B cell (primary cell): ENCODE measurements at regions not wholly inside any gene's neighbourhood (a gene's known extent, or its start where the extent isn't known, plus 50 kb on each side); places are given as distances from the start of the nearest gene placed in this dataset.

Experiments used
- ATAC-seq: fragments of 200-7000 bp; cut with Tn5 transposase; one replicate; pipeline ENCODE4 v1.10.0; 2021; ENCODE audit warnings: low read depth, mild to moderate bottlenecking, moderate number of reproducible peaks, moderate library complexity
- CTCF ChIA-PET: fragments of 350-600 bp; sonication (Branson Sonifier 250); formaldehyde crosslinking; loops from one replicate; lab custom pipeline; 2021; ENCODE audit warnings: antibody characterized with exemption, inconsistent platforms; lab: Charles Lee
- POLR2A ChIA-PET: fragments of 350-600 bp; sonication (Branson Sonifier 250); formaldehyde crosslinking; loops from one replicate; lab custom pipeline; 2021; ENCODE audit warnings: antibody characterized with exemption; lab: Charles Lee
- DNase-seq: peaks from one replicate; pipeline ENCODE4 v3.0.0; 2013
- H2AFZ ChIP-seq: 2 replicates; pipeline ENCODE4 v1.6.1; 2012; ENCODE audit warnings: mild to moderate bottlenecking, low read depth, low read length; ENCODE audit not compliant: insufficient read depth, poor library complexity, severe bottlenecking
- H3K27ac ChIP-seq, 2 donors: 1 replicate in 1 of 2; 2 replicates in 1 of 2; pipeline ENCODE4 v1.5.1; 2012 to 2013; ENCODE audit warnings: low read length in 2 of 2, mild to moderate bottlenecking in 2 of 2, moderate library complexity in 1 of 2
- H3K27me3 ChIP-seq, 4 experiments: fragments of 200-600 bp in 1 of 4; sonication (generic) in 1 of 4; replicated peaks in 1 of 4; 1 replicate in 2 of 4; 2 replicates in 2 of 4; pipeline versions ENCODE4 v1.6.1 to v1.7.0; 2013 to 2016; ENCODE audit warnings: low read length in 3 of 4, mild to moderate bottlenecking in 2 of 4, mixed read lengths in 1 of 4, moderate library complexity in 1 of 4; ENCODE audit not compliant: insufficient read depth in 4 of 4, control insufficient read depth in 3 of 4; ENCODE audit errors: control extremely low read depth in 1 of 4
- H3K36me3 ChIP-seq, 2 experiments: replicated peaks in 1 of 2; 1 replicate in 1 of 2; 2 replicates in 1 of 2; pipeline versions ENCODE4 v1.6.1 to v1.7.1; 2013; ENCODE audit warnings: low read length in 1 of 2; ENCODE audit not compliant: insufficient read depth in 2 of 2, control insufficient read depth in 1 of 2; ENCODE audit errors: control extremely low read depth in 1 of 2, extremely low read depth in 1 of 2
- H3K4me1 ChIP-seq, 2 donors: fragments of 200-600 bp in 1 of 2; sonication (generic) in 1 of 2; 1 replicate in 1 of 2; 2 replicates in 1 of 2; pipeline versions ENCODE4 v1.5.1 to v1.6.1; 2013 to 2017; ENCODE audit warnings: low read length in 2 of 2; ENCODE audit not compliant: control insufficient read depth in 2 of 2, insufficient read depth in 2 of 2
- H3K4me2 ChIP-seq: replicated peaks from 2 replicates; pipeline ENCODE3; 2012; ENCODE audit warnings: mild to moderate bottlenecking, low read depth, low read length; ENCODE audit not compliant: poor library complexity, severe bottlenecking
- H3K4me3 ChIP-seq, 5 experiments: fragments of 200-600 bp in 1 of 5; sonication (generic) in 1 of 5; 1 replicate in 3 of 5; 2 replicates in 2 of 5; pipeline versions ENCODE4 v1.5.1 to v1.7.0; 2011 to 2016; ENCODE audit warnings: low read length in 4 of 5, mild to moderate bottlenecking in 4 of 5, low read depth in 2 of 5, control low read depth in 1 of 5, moderate library complexity in 1 of 5; ENCODE audit not compliant: insufficient read depth in 1 of 5; ENCODE audit errors: control extremely low read depth in 1 of 5, extremely low read depth in 1 of 5
- H3K79me2 ChIP-seq: fragments of 200-600 bp; sonication (generic); one replicate; pipeline ENCODE4 v1.6.0; 2016; ENCODE audit warnings: low read length; ENCODE audit not compliant: control insufficient read depth, insufficient read depth
- H3K9ac ChIP-seq: fragments of 200-600 bp; sonication (generic); 2 replicates; pipeline ENCODE4 v1.6.1; 2017; ENCODE audit warnings: mild to moderate bottlenecking, low read length, moderate library complexity
- H3K9me3 ChIP-seq, 3 donors: one replicate each; pipeline versions ENCODE4 v1.6.1 to v1.7.1; 2013; ENCODE audit warnings: low read length in 2 of 3; ENCODE audit not compliant: control insufficient read depth in 2 of 3, insufficient read depth in 1 of 3; ENCODE audit errors: control extremely low read depth in 1 of 3
- H4K20me1 ChIP-seq: 2 replicates; pipeline ENCODE4 v1.6.0; 2012; ENCODE audit warnings: mild to moderate bottlenecking, low read length; ENCODE audit not compliant: insufficient read depth, control insufficient read depth, poor library complexity, severe bottlenecking
- H3K27ac Mint-ChIP-seq: one replicate; pipeline ENCODE4 v1.8.0; 2021; ENCODE audit warnings: mixed read lengths
- H3K27me3 Mint-ChIP-seq: one replicate; pipeline ENCODE4 v1.8.0; 2021; ENCODE audit warnings: mixed read lengths
- H3K4me1 Mint-ChIP-seq: one replicate; pipeline ENCODE4 v1.8.0; 2021; ENCODE audit warnings: mixed read lengths
- H3K4me3 Mint-ChIP-seq: one replicate; pipeline ENCODE4 v1.8.0; 2021; ENCODE audit warnings: mixed read lengths
- H3K9me3 Mint-ChIP-seq: one replicate; pipeline ENCODE4 v1.8.0; 2022; ENCODE audit warnings: mixed read lengths; ENCODE audit not compliant: insufficient read depth
- CTCF ChIP-seq: fragments of 200-600 bp; IDR thresholded peaks from one replicate; pipeline ENCODE4 v1.8.0; 2022; ENCODE audit warnings: antibody characterized with exemption, mild to moderate bottlenecking
- EZH2 ChIP-seq: IDR thresholded peaks from 2 replicates; pipeline ENCODE4 v1.6.1; 2012; ENCODE audit warnings: borderline replicate concordance, low read depth, mild to moderate bottlenecking, moderate library complexity, low read length; ENCODE audit not compliant: insufficient read depth, poor library complexity, severe bottlenecking
- WGBS: methylation state at CpG from one replicate; pipeline ENCODE4 v1.1.5; 2013; ENCODE audit warnings: missing lambda C conversion rate; ENCODE audit not compliant: insufficient coverage; 5-methylcytosine and 5-hydroxymethylcytosine counted together
- intact Hi-C: fragments of 100-400 bp; cut with micrococcal nuclease; formaldehyde crosslinking; loops from one replicate; pipeline ENCODE4 v1.10.0; 2022

- no peak for ATAC-seq
- no CpG with 5 or more reads among the region's 2 CpGs for WGBS
- POLR2A ChIA-PET, result no interaction called here
- H3K4me3 Mint-ChIP-seq, result no peak overlapping the region
- TF ChIP-seq CTCF (no peak), EZH2 (no peak)
- Histone ChIP-seq H3K36me3 (no peaks in the 10 kb centered on the region), H2AFZ (no peak overlapping the region), H3K27ac (no peak overlapping the region), H3K79me2 (no peaks in the 10 kb centered on the region), H3K9ac (no peak overlapping the region), H3K4me3 (no peak overlapping the region), H3K9me3 (no peaks in the 10 kb centered on the region), H3K4me2 (no peak overlapping the region), H3K27me3 (no peaks in the 10 kb centered on the region), H3K4me1 (no peaks in the 10 kb centered on the region), H4K20me1 (no peaks in the 10 kb centered on the region)
- no peaks in the 10 kb centered on the region for H3K27me3 Mint-ChIP-seq
- H3K27ac Mint-ChIP-seq, result no peak overlapping the region
- no peaks in the 10 kb centered on the region for H3K9me3 Mint-ChIP-seq
- DNase-seq, result no peak
- intact Hi-C loops, result no loop called here
- H3K4me1 Mint-ChIP-seq, result no peaks in the 10 kb centered on the region
- CTCF ChIA-PET, result no interaction called here
These were observed 213.5 kb downstream of the PIK3C3 start for GRCh38 chr18:42168487-42168886.

- ATAC-seq (no peak), DNase-seq (no peak)
- Mint-ChIP-seq H3K27me3 (no peaks in the 10 kb centered on the region), H3K9me3 (no peaks in the 10 kb centered on the region), H3K4me1 (no peaks in the 10 kb centered on the region), H3K4me3 (no peak overlapping the region), H3K27ac (no peak overlapping the region)
- H2AFZ ChIP-seq, result no peak overlapping the region
- CTCF ChIA-PET, result no interaction called here
- no peaks in the 10 kb centered on the region for H3K27me3 ChIP-seq
- H3K4me1 ChIP-seq, result no peaks in the 10 kb centered on the region
- TF ChIP-seq EZH2, result no peak
- no peak for TF ChIP-seq CTCF
- H3K9me3 ChIP-seq, result no peaks in the 10 kb centered on the region
- intact Hi-C loops, result no loop called here
- no peaks in the 10 kb centered on the region for H3K79me2 ChIP-seq
- no peak overlapping the region for H3K9ac ChIP-seq
- no peaks in the 10 kb centered on the region for H3K36me3 ChIP-seq
- POLR2A ChIA-PET, result no interaction called here
- no peak overlapping the region for H3K4me2 ChIP-seq
- no CpG with 5 or more reads among the region's 3 CpGs for WGBS
- no peak overlapping the region for H3K27ac ChIP-seq
- no peak overlapping the region for H3K4me3 ChIP-seq
- no peaks in the 10 kb centered on the region for H4K20me1 ChIP-seq
These were observed 213.9 kb downstream of the PIK3C3 start for GRCh38 chr18:42168907-42169306.
